RWPE2 (cell line): ENCODE measurements at regions not wholly inside any gene's neighbourhood (a gene's known extent, or its start where the extent isn't known, plus 50 kb on each side); places are given as distances from the start of the nearest gene placed in this dataset.

ENCODE experiments used
- ATAC-seq: fragments of 200-7000 bp; cut with Tn5 transposase; 3 replicates; pipeline ENCODE4 v1.9.1; 2021; ENCODE audit warnings: low read depth
- DNase-seq: peaks from one replicate; pipeline ENCODE4 v3.0.0-alpha.2; 2020; ENCODE audit warnings: low spot score
- H3K27ac ChIP-seq: fragments of 450-650 bp; 2 replicates; pipeline ENCODE4 v1.5.1; 2017; ENCODE audit warnings: mild to moderate bottlenecking; ENCODE audit not compliant: poor library complexity, severe bottlenecking
- H3K27me3 ChIP-seq: fragments of 250-450 bp; sonication (Bioruptor Pico); 2 replicates; pipeline ENCODE4 v1.5.1; 2021; ENCODE audit warnings: mild to moderate bottlenecking, moderate library complexity; ENCODE audit not compliant: insufficient read depth, poor library complexity, severe bottlenecking
- H3K36me3 ChIP-seq: fragments of 250-450 bp; sonication (Bioruptor Pico); 2 replicates; pipeline ENCODE4 v1.5.1; 2020; ENCODE audit warnings: low read depth, mild to moderate bottlenecking, moderate library complexity
- H3K4me1 ChIP-seq: fragments of 250-450 bp; sonication (Bioruptor Pico); 2 replicates; pipeline ENCODE4 v1.5.1; 2021; ENCODE audit warnings: mild to moderate bottlenecking, moderate library complexity; ENCODE audit not compliant: insufficient read depth, poor library complexity, severe bottlenecking
- H3K4me3 ChIP-seq: fragments of 250-450 bp; sonication (Bioruptor Pico); 2 replicates; pipeline ENCODE4 v1.5.1; 2021; ENCODE audit warnings: mild to moderate bottlenecking, moderate library complexity; ENCODE audit not compliant: severe bottlenecking
- H3K9me3 ChIP-seq: fragments of 250-450 bp; sonication (Bioruptor Pico); 2 replicates; pipeline ENCODE4 v1.5.1; 2021; ENCODE audit warnings: mild to moderate bottlenecking, moderate library complexity; ENCODE audit not compliant: severe bottlenecking
- CTCF ChIP-seq: fragments of 450-650 bp; IDR thresholded peaks from one replicate; pipeline ENCODE4 v1.5.1; 2017; ENCODE audit warnings: mild to moderate bottlenecking, moderate library complexity; ENCODE audit not compliant: poor library complexity, severe bottlenecking

- no peaks in the 10 kb centered on the region for H3K36me3 ChIP-seq
- no peak overlapping the region for H3K27ac ChIP-seq
- TF ChIP-seq CTCF: no peak
- ATAC-seq (no peak), DNase-seq (no peak)
- H3K27me3 ChIP-seq: no peaks in the 10 kb centered on the region
- peaks cover 2% of the 10 kb centered on the region for H3K9me3 ChIP-seq
- no peaks in the 10 kb centered on the region for H3K4me1 ChIP-seq
- H3K4me3 ChIP-seq: no peak overlapping the region
Measured at GRCh38 chr16:76756423-76756822, 434.6 kb upstream of the MON1B start.

GRCh38 chr16:76756951-76757350 lies 434.0 kb upstream of the MON1B start:
- DNase-seq (no peak), ATAC-seq (peak; percentile 17; the same call in 1 of the 3 replicates)
- H3K9me3 ChIP-seq: peaks cover 2% of the 10 kb centered on the region
- no peaks in the 10 kb centered on the region for H3K36me3 ChIP-seq
- TF ChIP-seq CTCF: no peak
- no peaks in the 10 kb centered on the region for H3K27me3 ChIP-seq
- no peak overlapping the region for H3K27ac ChIP-seq
- H3K4me1 ChIP-seq: no peaks in the 10 kb centered on the region
- H3K4me3 ChIP-seq: no peak overlapping the region

- TF ChIP-seq CTCF: no peak
- Histone ChIP-seq H3K36me3 (no peaks in the 10 kb centered on the region), H3K4me1 (no peaks in the 10 kb centered on the region), H3K27ac (no peak overlapping the region), H3K9me3 (no peaks in the 10 kb centered on the region), H3K27me3 (no peaks in the 10 kb centered on the region), H3K4me3 (no peak overlapping the region)
- ATAC-seq (no peak), DNase-seq (no peak)
Measured at GRCh38 chr16:76766538-76766937, 424.5 kb upstream of the MON1B start.

- H3K4me3 ChIP-seq: no peak overlapping the region
- no peaks in the 10 kb centered on the region for H3K36me3 ChIP-seq
- no peak overlapping the region for H3K27ac ChIP-seq
- no peak for ATAC-seq
- TF ChIP-seq CTCF: no peak
- no peaks in the 10 kb centered on the region for H3K4me1 ChIP-seq
- no peak for DNase-seq
- no peaks in the 10 kb centered on the region for H3K9me3 ChIP-seq
- H3K27me3 ChIP-seq: no peaks in the 10 kb centered on the region
Measured at GRCh38 chr16:76768316-76768715, 422.7 kb upstream of the MON1B start.

GRCh38 chr16:76768948-76769347 lies 422.0 kb upstream of the MON1B start:
- H3K9me3 ChIP-seq: no peaks in the 10 kb centered on the region
- no peak for TF ChIP-seq CTCF
- no peak overlapping the region for H3K4me3 ChIP-seq
- ATAC-seq (no peak), DNase-seq (no peak)
- no peak overlapping the region for H3K27ac ChIP-seq
- H3K36me3 ChIP-seq: no peaks in the 10 kb centered on the region
- H3K4me1 ChIP-seq: no peaks in the 10 kb centered on the region
- H3K27me3 ChIP-seq: no peaks in the 10 kb centered on the region
